Gastroesophageal sphincter (tissue), 4 donors: ENCODE measurements at regions not wholly inside any gene's neighbourhood (a gene's known extent, or its start where the extent isn't known, plus 50 kb on each side); places are given as distances from the start of the nearest gene placed in this dataset.

Experiments used
- ATAC-seq: fragments of 150-250 bp; one replicate; pipeline ENCODE4 v1.9.1; 2016; ENCODE audit warnings: mild to moderate bottlenecking, moderate library complexity
- H3K27ac ChIP-seq, 4 donors: fragments of 200-600 bp; sonication (generic) in 3 of 4; 1 replicate in 3 of 4; 2 replicates in 1 of 4; pipeline ENCODE4 v1.5.1; 2016 to 2019
- H3K27me3 ChIP-seq: fragments of 200-600 bp; sonication (generic); one replicate; pipeline ENCODE4 v1.5.1; 2019
- H3K36me3 ChIP-seq, 2 donors: fragments of 200-600 bp; sonication (generic); one replicate each; pipeline ENCODE4 v1.5.1; 2019; ENCODE audit warnings: control low read depth in 1 of 2
- H3K4me1 ChIP-seq, 3 donors: fragments of 200-600 bp; sonication (generic); 1 replicate in 2 of 3; 2 replicates in 1 of 3; pipeline ENCODE4 v1.5.1; 2016 to 2019; ENCODE audit warnings: control low read depth in 2 of 3
- H3K4me3 ChIP-seq, 2 donors: fragments of 200-600 bp; sonication (generic); one replicate each; pipeline ENCODE4 v1.5.1; 2019; ENCODE audit warnings: mild to moderate bottlenecking in 1 of 2, moderate library complexity in 1 of 2
- H3K9me3 ChIP-seq, 3 donors: fragments of 200-600 bp; sonication (generic); one replicate each; pipeline ENCODE4 v1.5.1; 2017 to 2019; ENCODE audit warnings: control low read depth in 2 of 3
- CTCF ChIP-seq, 4 experiments: fragments of 200-600 bp in 2 of 4; fragments of 450-650 bp in 2 of 4; sonication (generic) in 1 of 4; IDR thresholded peaks; one replicate each; pipeline ENCODE4 v1.5.1; 2017 to 2019; ENCODE audit warnings: antibody characterized with exemption in 4 of 4, mild to moderate bottlenecking in 2 of 4, moderate library complexity in 2 of 4
- EP300 ChIP-seq: sonication (generic); formaldehyde crosslinking; IDR thresholded peaks from one replicate; pipeline ENCODE4 v1.6.1; 2017; ENCODE audit warnings: antibody characterized with exemption, mild to moderate bottlenecking
- POLR2A ChIP-seq, 2 donors: fragments of 450-650 bp; IDR thresholded peaks; one replicate each; pipeline ENCODE4 v1.6.1; 2017; ENCODE audit warnings: antibody characterized with exemption in 2 of 2, mild to moderate bottlenecking in 2 of 2, moderate library complexity in 1 of 2
- POLR2AphosphoS5 ChIP-seq: sonication (generic); formaldehyde crosslinking; IDR thresholded peaks from one replicate; pipeline ENCODE4 v1.6.1; 2017; ENCODE audit warnings: antibody characterized with exemption
- WGBS, 2 donors: methylation state at CpG; one replicate each; pipeline ENCODE4 v1.1.5; 2018; ENCODE audit warnings: low coverage in 1 of 2; 5-methylcytosine and 5-hydroxymethylcytosine counted together

GRCh38 chr13:40406405-40407120 lies 259.9 kb downstream of the FOXO1 start:
- Histone ChIP-seq H3K4me3 (no peak overlapping the region), H3K4me1 (peaks cover 16 to 39% (median 22%) of the 10 kb centered on the region in 3 donors)

GRCh38 chr13:40407567-40407966 lies 258.9 kb downstream of the FOXO1 start:
- no peaks in the 10 kb centered on the region for H3K36me3 ChIP-seq
- 95 to 98% methylated on average over 2 to 3 of the region's 3 CpGs for WGBS, 2 donors
- H3K4me3 ChIP-seq, result no peak overlapping the region
- no peaks in the 10 kb centered on the region for H3K9me3 ChIP-seq
- H3K27me3 ChIP-seq, result no peaks in the 10 kb centered on the region
- H3K4me1 ChIP-seq, result peaks cover 11 to 29% (median 16%) of the 10 kb centered on the region in 3 donors
- TF ChIP-seq EP300 (no peak), POLR2A (IDR thresholded peaks at IDR 0.05) (no peak), CTCF (IDR thresholded peaks at IDR 0.05) (no peak), POLR2AphosphoS5 (no peak)
- H3K27ac ChIP-seq, result peak overlapping the region in 1 of 4 donors; percentile 77
- no peak for ATAC-seq

More at GRCh38 chr13:40406405-40407120, 259.9 kb downstream of the FOXO1 start:
- ATAC-seq, result peak; percentile 7
- TF ChIP-seq POLR2A (IDR thresholded peaks at IDR 0.05), result no peak
- peak; percentile 30 for TF ChIP-seq POLR2AphosphoS5
- peak overlapping the region; percentile 63 to 77 (median 72) for H3K27ac ChIP-seq
- no peaks in the 10 kb centered on the region for H3K9me3 ChIP-seq
- no peaks in the 10 kb centered on the region for H3K36me3 ChIP-seq
- H3K27me3 ChIP-seq, result no peaks in the 10 kb centered on the region
- WGBS, 2 donors, result 47% methylated on average over 5 of the region's 6 CpGs

GRCh38 chr13:40408602-40409001 lies 257.8 kb downstream of the FOXO1 start:
- no peak overlapping the region for H3K4me3 ChIP-seq
- TF ChIP-seq EP300 (no peak), POLR2A (IDR thresholded peaks at IDR 0.05) (no peak), POLR2AphosphoS5 (no peak), CTCF (IDR thresholded peaks at IDR 0.05) (no peak)
- 80 to 82% methylated on average over 5 of the region's 5 CpGs for WGBS, 2 donors
- no peaks in the 10 kb centered on the region for H3K36me3 ChIP-seq
- H3K9me3 ChIP-seq, result no peaks in the 10 kb centered on the region
- no peak for ATAC-seq
- H3K4me1 ChIP-seq, result peaks cover 6 to 19% (median 6%) of the 10 kb centered on the region in 3 donors
- no peaks in the 10 kb centered on the region for H3K27me3 ChIP-seq
- peak overlapping the region in 1 of 4 donors; percentile 66 for H3K27ac ChIP-seq

- Histone ChIP-seq H3K4me3 (no peak overlapping the region), H3K27ac (peak overlapping the region in 3 of 4 donors; percentile 62 to 66 (median 63)), H3K27me3 (no peaks in the 10 kb centered on the region), H3K9me3 (no peaks in the 10 kb centered on the region), H3K4me1 (peaks cover 3 to 12% (median 6%) of the 10 kb centered on the region in 3 donors), H3K36me3 (no peaks in the 10 kb centered on the region)
- no peak for ATAC-seq
- TF ChIP-seq CTCF (IDR thresholded peaks at IDR 0.05) (no peak), POLR2AphosphoS5 (no peak), EP300 (no peak)
- WGBS, 2 donors, result 93 to 100% methylated on average over 1 to 2 of the region's 2 CpGs
Measured at GRCh38 chr13:40409278-40409677, 257.2 kb downstream of the FOXO1 start.

GRCh38 chr13:40410315-40410714 lies 256.1 kb downstream of the FOXO1 start:
- ATAC-seq, result peak; percentile 24
- peaks cover 3 to 12% (median 6%) of the 10 kb centered on the region in 3 donors for H3K4me1 ChIP-seq
- TF ChIP-seq POLR2A (IDR thresholded peaks at IDR 0.05), result no peak
- TF ChIP-seq CTCF (IDR thresholded peaks at IDR 0.05), result no peak
- TF ChIP-seq POLR2AphosphoS5, result no peak
- TF ChIP-seq EP300, result no peak
- peak overlapping the region in 3 of 4 donors; percentile 49 to 66 (median 62) for H3K27ac ChIP-seq
- H3K9me3 ChIP-seq, result no peaks in the 10 kb centered on the region
- no peak overlapping the region for H3K4me3 ChIP-seq
- no peaks in the 10 kb centered on the region for H3K27me3 ChIP-seq
- no peaks in the 10 kb centered on the region for H3K36me3 ChIP-seq
- 100% methylated on average over 1 of the region's 1 CpG for WGBS, 2 donors
